OCI-LY7 (cell line): ENCODE measurements at regions not wholly inside any gene's neighbourhood (a gene's known extent, or its start where the extent isn't known, plus 50 kb on each side); places are given as distances from the start of the nearest gene placed in this dataset.

Experiments used
- EZH2phosphoT487 ChIP-seq: fragments of 200-600 bp; sonication (generic); IDR thresholded peaks from 2 replicates; pipeline ENCODE4 v1.6.1; 2018; ENCODE audit warnings: low read depth, borderline replicate concordance, mild to moderate bottlenecking, mixed run types, antibody characterized with exemption, low read length, moderate library complexity, mixed read lengths
- TF ChIP-seq, protein P1 (sequence below): fragments of 200-600 bp; sonication (generic); conservative IDR thresholded peaks from 2 replicates; pipeline ENCODE4 v1.5.1; 2014; ENCODE audit warnings: mild to moderate bottlenecking, antibody characterized with exemption, low read length, moderate library complexity, mixed read lengths

DNA sequence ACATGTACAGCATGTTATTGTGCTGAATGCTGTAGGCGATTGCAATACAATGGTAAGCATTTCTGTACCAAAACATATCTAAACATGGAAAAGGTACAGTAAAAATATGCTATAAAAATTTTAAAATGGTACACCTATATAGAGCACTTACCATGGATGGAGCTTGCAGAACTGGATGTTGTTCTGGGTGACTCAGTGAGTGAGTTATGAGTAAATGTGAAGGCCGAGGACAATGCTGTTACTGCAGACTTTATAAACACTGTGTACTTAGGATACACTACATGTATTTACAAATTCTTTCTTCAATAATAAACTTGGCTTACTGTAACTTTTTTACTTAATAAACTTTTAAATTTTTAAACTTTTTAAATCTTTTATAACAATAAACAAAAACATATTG is 473.4 kb upstream of the UBE2E3 start:
- TF ChIP-seq, protein P1, sequence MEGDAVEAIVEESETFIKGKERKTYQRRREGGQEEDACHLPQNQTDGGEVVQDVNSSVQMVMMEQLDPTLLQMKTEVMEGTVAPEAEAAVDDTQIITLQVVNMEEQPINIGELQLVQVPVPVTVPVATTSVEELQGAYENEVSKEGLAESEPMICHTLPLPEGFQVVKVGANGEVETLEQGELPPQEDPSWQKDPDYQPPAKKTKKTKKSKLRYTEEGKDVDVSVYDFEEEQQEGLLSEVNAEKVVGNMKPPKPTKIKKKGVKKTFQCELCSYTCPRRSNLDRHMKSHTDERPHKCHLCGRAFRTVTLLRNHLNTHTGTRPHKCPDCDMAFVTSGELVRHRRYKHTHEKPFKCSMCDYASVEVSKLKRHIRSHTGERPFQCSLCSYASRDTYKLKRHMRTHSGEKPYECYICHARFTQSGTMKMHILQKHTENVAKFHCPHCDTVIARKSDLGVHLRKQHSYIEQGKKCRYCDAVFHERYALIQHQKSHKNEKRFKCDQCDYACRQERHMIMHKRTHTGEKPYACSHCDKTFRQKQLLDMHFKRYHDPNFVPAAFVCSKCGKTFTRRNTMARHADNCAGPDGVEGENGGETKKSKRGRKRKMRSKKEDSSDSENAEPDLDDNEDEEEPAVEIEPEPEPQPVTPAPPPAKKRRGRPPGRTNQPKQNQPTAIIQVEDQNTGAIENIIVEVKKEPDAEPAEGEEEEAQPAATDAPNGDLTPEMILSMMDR = no peak
- no peak for TF ChIP-seq EZH2phosphoT487
